Cardiac septum (tissue), 1 donor: ENCODE measurements at regions not wholly inside any gene's neighbourhood (a gene's known extent, or its start where the extent isn't known, plus 50 kb on each side); places are given as distances from the start of the nearest gene placed in this dataset.

Experiments used
- DNase-seq: peaks from one replicate; pipeline ENCODE4 v3.0.0-alpha.2; 2020; ENCODE audit warnings: low spot score
- intact Hi-C: fragments of 100-400 bp; cut with DNase I; formaldehyde crosslinking; loops from one replicate; pipeline ENCODE4 v1.14.0; 2022
- donor health status: DM: no; HTN: no; CAD: no.

- intact Hi-C loops = no loop called here
- peak; percentile 29 for DNase-seq
Observed at GRCh38 chr22:20637750-20638506, 130.5 kb downstream of the MED15 start.

GRCh38 chr22:20638507-20638870 lies 131.1 kb downstream of the MED15 start:
- intact Hi-C loops = no loop called here

GRCh38 chr22:20639343-20639742 lies 131.9 kb downstream of the MED15 start:
- intact Hi-C loops = no loop called here
- peak; percentile 4 for DNase-seq

More at GRCh38 chr22:20638507-20638870, 131.1 kb downstream of the MED15 start:
- peak; percentile 10 for DNase-seq

- intact Hi-C loops = no loop called here
Observed at GRCh38 chr22:20639750-20640149, 132.3 kb downstream of the MED15 start.

GRCh38 chr22:20641198-20641892 lies 132.6 kb upstream of the SERPIND1 start:
- intact Hi-C loops = no loop called here
- DNase-seq = peak; percentile 47

More at GRCh38 chr22:20639750-20640149, 132.3 kb downstream of the MED15 start:
- DNase-seq = no peak

- no peak for DNase-seq
- intact Hi-C loops = no loop called here
Observed at GRCh38 chr22:20641919-20642579, 131.9 kb upstream of the SERPIND1 start.

- DNase-seq = no peak
Observed at GRCh38 chr22:20642668-20643179, 131.2 kb upstream of the SERPIND1 start.

GRCh38 chr22:20644071-20644642 lies 129.8 kb upstream of the SERPIND1 start:
- no peak for DNase-seq
- intact Hi-C loops = no loop called here

More at GRCh38 chr22:20642668-20643179, 131.2 kb upstream of the SERPIND1 start:
- intact Hi-C loops = no loop called here

- peak; percentile 57 for DNase-seq
- intact Hi-C loops = no loop called here
Observed at GRCh38 chr22:20645954-20646353, 128.0 kb upstream of the SERPIND1 start.

- DNase-seq = peak; percentile 22
- intact Hi-C loops = no loop called here
Observed at GRCh38 chr22:20646415-20646814, 127.5 kb upstream of the SERPIND1 start.

- DNase-seq = no peak
- intact Hi-C loops = no loop called here
Observed at GRCh38 chr22:20646906-20647305, 127.0 kb upstream of the SERPIND1 start.

- intact Hi-C loops = no loop called here
- no peak for DNase-seq
Observed at GRCh38 chr22:20647586-20648305, 126.2 kb upstream of the SERPIND1 start.

GRCh38 chr22:20648306-20648903 lies 125.5 kb upstream of the SERPIND1 start:
- DNase-seq = no peak
- intact Hi-C loops = no loop called here

GRCh38 chr22:20650294-20651207 lies 123.4 kb upstream of the SERPIND1 start:
- no peak for DNase-seq
- intact Hi-C loops = no loop called here

GRCh38 chr22:20651286-20651685 lies 122.6 kb upstream of the SERPIND1 start:
- DNase-seq = no peak
- intact Hi-C loops = no loop called here

GRCh38 chr22:20652130-20652529 lies 121.8 kb upstream of the SERPIND1 start:
- intact Hi-C loops = no loop called here
- DNase-seq = no peak

- intact Hi-C loops = no loop called here
- DNase-seq = no peak
Observed at GRCh38 chr22:20652582-20652981, 121.3 kb upstream of the SERPIND1 start.
